GM23338 (cell line): ENCODE measurements at regions not wholly inside any gene's neighbourhood (a gene's known extent, or its start where the extent isn't known, plus 50 kb on each side); places are given as distances from the start of the nearest gene placed in this dataset.
"Not testable (repeated sequence)": the region's sequence is repeated elsewhere in the genome, so short reads cannot be mapped to it uniquely, and the experiment has no call there.

ENCODE experiments used
- ATAC-seq: fragments of 200-7000 bp; cut with Tn5 transposase; 3 replicates; pipeline ENCODE4 v1.9.1; 2020
- DNase-seq: peaks from one replicate; pipeline ENCODE4 v3.0.0-alpha.2; 2015; ENCODE audit warnings: low spot score
- H2AFZ ChIP-seq: fragments of 200-600 bp; sonication (generic); 2 replicates; pipeline ENCODE4 v1.8.0; 2016; ENCODE audit warnings: antibody characterized with exemption, mild to moderate bottlenecking, moderate library complexity
- H3F3A ChIP-seq: fragments of 200-600 bp; sonication (generic); replicated peaks from 2 replicates; pipeline ENCODE4 v1.8.0; 2017; ENCODE audit warnings: antibody characterized with exemption, mixed run types, low read depth
- H3K27ac ChIP-seq: fragments of 200-600 bp; sonication (generic); 2 replicates; pipeline ENCODE4 v1.6.1; 2016; ENCODE audit warnings: low read depth
- H3K27me3 ChIP-seq: fragments of 200-600 bp; sonication (generic); 2 replicates; pipeline ENCODE4 v1.8.0; 2016; ENCODE audit warnings: mild to moderate bottlenecking, mixed run types, moderate library complexity; ENCODE audit not compliant: insufficient read depth
- H3K36me3 ChIP-seq: fragments of 200-600 bp; sonication (generic); 2 replicates; pipeline ENCODE4 v1.8.0; 2016; ENCODE audit warnings: mild to moderate bottlenecking; ENCODE audit not compliant: insufficient read depth
- H3K4me1 ChIP-seq: fragments of 200-600 bp; sonication (generic); 2 replicates; pipeline ENCODE4 v1.8.0; 2016; ENCODE audit warnings: mild to moderate bottlenecking, moderate library complexity; ENCODE audit not compliant: insufficient read depth
- H3K4me2 ChIP-seq: fragments of 200-600 bp; sonication (generic); 2 replicates; pipeline ENCODE4 v1.7.1; 2017; ENCODE audit warnings: mixed run types
- H3K4me3 ChIP-seq: fragments of 200-600 bp; sonication (generic); 2 replicates; pipeline ENCODE4 v1.6.1; 2016; ENCODE audit warnings: mixed run types
- H3K79me2 ChIP-seq: fragments of 200-600 bp; sonication (generic); replicated peaks from 2 replicates; pipeline ENCODE4 v1.8.0; 2017; ENCODE audit warnings: mild to moderate bottlenecking; ENCODE audit not compliant: insufficient read depth
- H3K9me2 ChIP-seq: fragments of 200-600 bp; sonication (generic); 2 replicates; pipeline ENCODE4 v1.8.0; 2017; ENCODE audit not compliant: insufficient read depth
- H4K20me1 ChIP-seq: fragments of 200-600 bp; sonication (generic); replicated peaks from 2 replicates; pipeline ENCODE4 v1.8.0; 2017; ENCODE audit warnings: mild to moderate bottlenecking; ENCODE audit not compliant: insufficient read depth
- H3K27ac Mint-ChIP-seq: 2 replicates; pipeline ENCODE4 v1.8.0; 2020; ENCODE audit warnings: inconsistent platforms, mild to moderate bottlenecking, moderate library complexity, mixed read lengths
- H3K27me3 Mint-ChIP-seq: 3 replicates; pipeline ENCODE4 v1.8.0; 2022; ENCODE audit warnings: low read depth, mild to moderate bottlenecking, moderate library complexity, mixed read lengths, inconsistent platforms; ENCODE audit not compliant: insufficient read depth, poor library complexity
- H3K36me3 Mint-ChIP-seq: 3 replicates; pipeline ENCODE4 v1.8.0; 2021; ENCODE audit warnings: low read depth, mild to moderate bottlenecking, inconsistent platforms, moderate library complexity, mixed read lengths
- H3K4me1 Mint-ChIP-seq: 3 replicates; pipeline ENCODE4 v1.8.0; 2020; ENCODE audit warnings: mild to moderate bottlenecking, inconsistent platforms, mixed read lengths
- H3K4me3 Mint-ChIP-seq: 3 replicates; pipeline ENCODE4 v1.8.0; 2021; ENCODE audit warnings: moderate library complexity, mild to moderate bottlenecking, inconsistent platforms, mixed read lengths
- H3K9me3 Mint-ChIP-seq: 3 replicates; pipeline ENCODE4 v1.8.0; 2020; ENCODE audit warnings: moderate library complexity, mild to moderate bottlenecking, inconsistent platforms, mixed read lengths

DNA sequence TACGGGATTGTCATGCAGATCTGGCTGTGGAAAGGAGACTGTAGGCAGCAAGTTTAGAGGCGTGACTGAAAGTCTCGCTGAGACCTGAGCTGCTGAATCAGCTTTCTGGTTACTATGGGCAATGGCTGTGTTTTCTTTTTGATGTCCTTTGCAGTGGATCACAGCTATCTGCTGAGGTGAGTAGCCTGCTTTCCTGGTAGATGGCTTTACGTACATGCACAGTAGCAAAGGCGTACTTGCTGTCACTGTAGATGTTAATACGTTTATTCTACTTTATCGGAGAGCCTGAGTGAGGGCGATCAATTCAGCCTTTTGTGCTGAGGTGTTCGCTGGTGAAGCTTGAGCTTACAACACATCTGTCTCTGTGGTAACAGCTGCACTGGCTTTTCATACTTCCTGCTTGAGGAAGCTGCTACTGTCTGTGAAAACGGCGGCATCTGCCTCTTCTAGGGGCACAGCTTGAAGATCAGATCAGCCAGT, 92.9 kb upstream of the FAM90A1 start:
- not testable (repeated sequence) for H3K9me2 ChIP-seq, H3K36me3 ChIP-seq, ATAC-seq, H4K20me1 ChIP-seq, H3K27ac ChIP-seq, H3K36me3 Mint-ChIP-seq, H3K9me3 Mint-ChIP-seq, H3F3A ChIP-seq, H2AFZ ChIP-seq, H3K4me3 ChIP-seq, H3K27me3 Mint-ChIP-seq, H3K79me2 ChIP-seq, H3K27me3 ChIP-seq
- H3K4me1 ChIP-seq: peaks cover 37% of the 10 kb centered on the region
- peak overlapping the region; percentile 61 for H3K4me2 ChIP-seq
- Mint-ChIP-seq H3K4me1 (peaks cover 52% of the 10 kb centered on the region), H3K4me3 (0 out of 3 replicates have a peak overlapping the region, but pooled peaks have one; percentile 32), H3K27ac (peak overlapping the region; percentile 54; the same call in 1 of the 2 replicates)
- DNase-seq: peak; percentile 66

DNA sequence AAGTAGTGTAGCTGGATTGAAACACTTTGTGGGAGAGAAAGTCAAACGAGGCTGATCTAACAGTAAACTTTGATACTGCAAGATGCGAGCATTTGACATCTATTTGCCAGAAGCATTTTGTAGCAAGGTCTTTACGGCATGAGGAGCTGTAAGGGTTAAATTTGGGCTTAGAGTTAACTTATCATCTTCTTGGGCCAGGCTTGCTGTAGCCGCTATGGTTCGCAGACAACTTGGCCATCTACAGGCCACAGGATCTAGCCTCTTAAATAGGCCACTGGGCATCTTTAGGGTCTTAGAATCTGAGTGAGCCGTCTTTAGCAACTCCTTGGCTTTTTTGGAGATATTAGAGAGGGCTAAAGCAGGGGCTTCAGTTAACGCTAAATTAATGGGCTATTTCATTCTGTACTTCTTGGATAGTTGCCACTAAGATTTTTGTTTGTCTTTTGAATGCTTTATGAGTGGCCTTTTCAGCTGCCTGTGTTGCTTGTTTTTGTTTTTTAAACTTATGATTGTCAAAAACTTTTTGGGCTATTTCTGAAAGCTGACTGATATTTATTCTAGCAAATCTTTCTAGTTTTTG, 93.5 kb upstream of the FAM90A1 start:
- 0 out of 3 replicates have a peak overlapping the region, but pooled peaks have one; percentile 32 for H3K4me3 Mint-ChIP-seq
- not testable (repeated sequence) for H3K27me3 Mint-ChIP-seq, ATAC-seq

DNA sequence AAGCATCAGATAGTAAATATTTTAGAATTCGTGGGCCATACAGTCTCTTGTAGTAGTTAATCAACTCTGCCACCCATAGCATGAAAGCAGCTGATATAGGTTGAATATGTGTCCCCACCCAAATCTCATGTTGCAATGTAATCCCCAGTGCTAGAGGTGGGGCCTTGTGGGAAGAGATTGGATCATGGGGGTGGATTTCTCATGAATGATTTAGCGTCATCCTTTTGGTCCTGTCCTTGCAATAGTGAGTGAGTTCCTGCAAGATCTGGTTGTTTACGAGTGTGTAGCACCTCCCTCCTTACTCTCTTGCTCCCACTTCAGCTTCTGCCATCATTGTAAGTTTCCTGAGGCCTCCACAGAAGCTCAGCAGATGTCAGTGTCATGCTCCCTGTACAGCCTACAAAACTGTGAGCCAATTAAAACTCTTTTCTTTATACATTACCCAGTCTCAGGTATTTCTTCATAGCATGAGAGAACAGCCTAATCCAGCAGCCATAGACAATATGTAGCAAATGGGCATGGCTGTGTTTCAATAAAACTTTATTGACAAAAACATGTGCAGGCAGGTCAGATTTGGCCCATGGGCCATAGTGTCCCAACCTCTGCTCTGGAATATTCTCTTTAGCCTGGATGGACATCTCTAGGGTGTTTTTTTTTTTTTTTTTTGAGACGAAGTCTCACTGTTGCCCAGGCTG, 97.9 kb upstream of the FAM90A1 start:
- DNase-seq, H3K9me2 ChIP-seq, ATAC-seq, H4K20me1 ChIP-seq, H3K4me3 ChIP-seq, H3K27me3 ChIP-seq, H3K27me3 Mint-ChIP-seq, H3K4me2 ChIP-seq, H3K4me3 Mint-ChIP-seq, H2AFZ ChIP-seq, H3K9me3 Mint-ChIP-seq, H3K36me3 Mint-ChIP-seq, H3K27ac Mint-ChIP-seq, H3F3A ChIP-seq, H3K27ac ChIP-seq, H3K79me2 ChIP-seq, H3K36me3 ChIP-seq: not testable (repeated sequence)
- peaks cover 35% of the 10 kb centered on the region for H3K4me1 Mint-ChIP-seq
- H3K4me1 ChIP-seq: peaks cover 26% of the 10 kb centered on the region

More for the DNA sequence above, 93.5 kb upstream of the FAM90A1 start:
- H3K36me3 ChIP-seq, H3K9me2 ChIP-seq, H3K27me3 ChIP-seq, H3K4me3 ChIP-seq, H3K4me2 ChIP-seq, H2AFZ ChIP-seq, H3F3A ChIP-seq, H3K79me2 ChIP-seq, H4K20me1 ChIP-seq, H3K9me3 Mint-ChIP-seq, H3K36me3 Mint-ChIP-seq, H3K27ac ChIP-seq: not testable (repeated sequence)
- DNase-seq: peak; percentile 6
- peaks cover 37% of the 10 kb centered on the region for H3K4me1 ChIP-seq
- peak overlapping the region; percentile 54; the same call in 1 of the 2 replicates for H3K27ac Mint-ChIP-seq
- H3K4me1 Mint-ChIP-seq: peaks cover 52% of the 10 kb centered on the region

DNA sequence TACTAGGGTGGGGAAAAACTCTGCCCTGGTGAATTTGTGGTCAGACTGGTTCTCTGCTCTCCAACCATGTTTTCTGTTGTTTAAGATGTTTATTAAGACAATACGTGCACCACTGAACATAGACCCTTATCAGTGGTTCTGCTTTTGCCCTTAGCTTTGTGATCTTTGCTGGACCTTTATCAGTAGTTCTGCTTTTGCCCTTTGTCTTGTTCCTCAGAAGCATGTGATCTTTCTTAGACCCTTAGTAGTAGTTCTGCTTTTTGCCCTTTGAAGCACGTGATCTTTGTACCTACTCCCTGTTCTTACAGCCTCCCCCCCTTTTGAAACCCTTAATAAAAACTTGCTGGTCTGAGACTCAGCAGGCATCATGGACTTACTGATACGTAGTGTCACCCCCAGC, 101.4 kb upstream of the FAM90A1 start:
- not testable (repeated sequence) for H2AFZ ChIP-seq, H3K27ac ChIP-seq, H3K4me1 ChIP-seq, H3K79me2 ChIP-seq, H3K9me3 Mint-ChIP-seq, H3K27ac Mint-ChIP-seq, H3K27me3 ChIP-seq, H3K36me3 ChIP-seq, H3K4me3 ChIP-seq, DNase-seq, H3K4me3 Mint-ChIP-seq, H4K20me1 ChIP-seq, H3K9me2 ChIP-seq, H3K4me2 ChIP-seq, H3K27me3 Mint-ChIP-seq, H3K4me1 Mint-ChIP-seq, H3F3A ChIP-seq, ATAC-seq
- H3K36me3 Mint-ChIP-seq: peaks cover 13% of the 10 kb centered on the region; the same call in 2 of the 3 replicates

DNA sequence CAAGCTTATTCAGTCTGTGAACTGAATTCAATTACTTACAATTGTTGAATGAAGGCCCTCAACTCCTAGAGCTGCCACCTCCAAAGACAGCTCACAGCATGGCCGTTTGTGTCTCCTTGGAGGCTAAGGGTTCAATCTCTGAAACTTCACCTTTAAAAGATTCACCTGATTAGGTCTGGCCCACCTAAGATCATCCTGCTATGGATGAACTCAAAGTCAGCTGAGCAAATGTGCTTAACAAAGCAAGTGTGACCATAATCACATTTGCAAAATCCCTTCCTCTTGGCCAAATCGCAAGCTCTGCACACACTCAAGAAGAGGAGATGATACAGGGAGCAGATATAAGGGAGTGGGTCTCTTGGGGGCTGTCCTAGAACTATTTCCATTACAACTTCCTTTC, 105.0 kb upstream of the FAM90A1 start:
- not testable (repeated sequence) for H3K27me3 Mint-ChIP-seq, H3K79me2 ChIP-seq, H3F3A ChIP-seq, H3K9me2 ChIP-seq, H3K4me3 Mint-ChIP-seq, ATAC-seq, H3K27me3 ChIP-seq, H2AFZ ChIP-seq, H3K4me2 ChIP-seq, H3K4me1 ChIP-seq, H3K27ac Mint-ChIP-seq, H3K27ac ChIP-seq, H3K36me3 ChIP-seq, H3K4me1 Mint-ChIP-seq, DNase-seq, H3K4me3 ChIP-seq, H4K20me1 ChIP-seq, H3K9me3 Mint-ChIP-seq
- H3K36me3 Mint-ChIP-seq: peaks cover 13% of the 10 kb centered on the region; the same call in 2 of the 3 replicates

GRCh38 chr12:8351073-8351472, 104.7 kb upstream of the CLEC6A start:
- not testable (repeated sequence) for H3K27ac Mint-ChIP-seq, H3K4me2 ChIP-seq, H4K20me1 ChIP-seq, ATAC-seq, H2AFZ ChIP-seq, H3K27me3 ChIP-seq, H3K4me1 ChIP-seq, H3K36me3 ChIP-seq, H3K9me2 ChIP-seq, H3K79me2 ChIP-seq, H3K27me3 Mint-ChIP-seq, H3K4me3 Mint-ChIP-seq, H3K27ac ChIP-seq, DNase-seq, H3K4me3 ChIP-seq, H3K36me3 Mint-ChIP-seq, H3F3A ChIP-seq, H3K4me1 Mint-ChIP-seq
- H3K9me3 Mint-ChIP-seq: peaks cover 11% of the 10 kb centered on the region
